ENCODE measurements at regions not wholly inside any gene's neighbourhood (a gene's known extent, or its start where the extent isn't known, plus 50 kb on each side); places are given as distances from the start of the nearest gene placed in this dataset.

- H3K27me3 ChIP-seq = no peaks in the 10 kb centered on the region
- Mint-ChIP-seq H3K36me3 (no peaks in the 10 kb centered on the region), H3K27me3 (ENCODE audit: insufficient read depth, low read depth) (no peaks in the 10 kb centered on the region), H3K9me3 (no peaks in the 10 kb centered on the region), H3K4me1 (no peaks in the 10 kb centered on the region), H3K4me3 (no peak overlapping the region), H3K27ac (no peak overlapping the region)
- no peaks in the 10 kb centered on the region for H3K4me1 ChIP-seq
- H3K79me2 ChIP-seq (ENCODE audit: low read depth) = no peaks in the 10 kb centered on the region
- no peak overlapping the region for H3K27ac ChIP-seq
- no peak overlapping the region for H2AFZ ChIP-seq (replicated peaks)
- no peak for TF ChIP-seq EZH2phosphoT487 (IDR thresholded peaks at IDR 0.05)
- TF ChIP-seq EZH2 (IDR thresholded peaks at IDR 0.05) = no peak
- TF ChIP-seq, protein P1, sequence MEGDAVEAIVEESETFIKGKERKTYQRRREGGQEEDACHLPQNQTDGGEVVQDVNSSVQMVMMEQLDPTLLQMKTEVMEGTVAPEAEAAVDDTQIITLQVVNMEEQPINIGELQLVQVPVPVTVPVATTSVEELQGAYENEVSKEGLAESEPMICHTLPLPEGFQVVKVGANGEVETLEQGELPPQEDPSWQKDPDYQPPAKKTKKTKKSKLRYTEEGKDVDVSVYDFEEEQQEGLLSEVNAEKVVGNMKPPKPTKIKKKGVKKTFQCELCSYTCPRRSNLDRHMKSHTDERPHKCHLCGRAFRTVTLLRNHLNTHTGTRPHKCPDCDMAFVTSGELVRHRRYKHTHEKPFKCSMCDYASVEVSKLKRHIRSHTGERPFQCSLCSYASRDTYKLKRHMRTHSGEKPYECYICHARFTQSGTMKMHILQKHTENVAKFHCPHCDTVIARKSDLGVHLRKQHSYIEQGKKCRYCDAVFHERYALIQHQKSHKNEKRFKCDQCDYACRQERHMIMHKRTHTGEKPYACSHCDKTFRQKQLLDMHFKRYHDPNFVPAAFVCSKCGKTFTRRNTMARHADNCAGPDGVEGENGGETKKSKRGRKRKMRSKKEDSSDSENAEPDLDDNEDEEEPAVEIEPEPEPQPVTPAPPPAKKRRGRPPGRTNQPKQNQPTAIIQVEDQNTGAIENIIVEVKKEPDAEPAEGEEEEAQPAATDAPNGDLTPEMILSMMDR (IDR thresholded peaks at IDR 0.05) = no peak
- no peak overlapping the region for H3K9ac ChIP-seq
- H3F3A ChIP-seq (ENCODE audit: low read depth) = no peaks in the 10 kb centered on the region
- no peak for DNase-seq (ENCODE audit: low spot score)
- H3K9me3 ChIP-seq (ENCODE audit: low read depth) = no peaks in the 10 kb centered on the region
- no peak overlapping the region for H3K4me2 ChIP-seq
- H3K4me3 ChIP-seq = no peak overlapping the region
- no peaks in the 10 kb centered on the region for H3K36me3 ChIP-seq
- no peaks in the 10 kb centered on the region for H4K20me1 ChIP-seq (ENCODE audit: low read depth)
These were observed 1073.9 kb upstream of the CRIM1 start for GRCh38 chr2:35281702-35282101.

GRCh38 chr2:35255826-35256225, 1099.8 kb upstream of the CRIM1 start:
- no peak for DNase-seq (ENCODE audit: low spot score)
- Histone ChIP-seq H3K4me1 (no peaks in the 10 kb centered on the region), H3K79me2 (ENCODE audit: low read depth) (no peaks in the 10 kb centered on the region), H3K36me3 (no peaks in the 10 kb centered on the region), H3K27ac (no peak overlapping the region), H3K4me2 (no peak overlapping the region), H3F3A (ENCODE audit: low read depth) (no peaks in the 10 kb centered on the region), H2AFZ (replicated peaks) (no peak overlapping the region), H3K4me3 (no peak overlapping the region), H3K9me3 (ENCODE audit: low read depth) (no peaks in the 10 kb centered on the region), H3K9ac (no peak overlapping the region), H3K27me3 (no peaks in the 10 kb centered on the region), H4K20me1 (ENCODE audit: low read depth) (no peaks in the 10 kb centered on the region)
- Mint-ChIP-seq H3K27me3 (ENCODE audit: insufficient read depth, low read depth) (no peaks in the 10 kb centered on the region), H3K4me1 (no peaks in the 10 kb centered on the region), H3K27ac (no peak overlapping the region), H3K4me3 (no peak overlapping the region), H3K36me3 (no peaks in the 10 kb centered on the region), H3K9me3 (no peaks in the 10 kb centered on the region)
- TF ChIP-seq, protein P1 (IDR thresholded peaks at IDR 0.05) = no peak
- no peak for TF ChIP-seq EZH2 (IDR thresholded peaks at IDR 0.05)
- no peak for TF ChIP-seq EZH2phosphoT487 (IDR thresholded peaks at IDR 0.05)

GRCh38 chr2:35251156-35251555, 1104.4 kb upstream of the CRIM1 start:
- H3K27me3 ChIP-seq = no peaks in the 10 kb centered on the region
- H3K27ac ChIP-seq = no peak overlapping the region
- Mint-ChIP-seq H3K36me3 (no peaks in the 10 kb centered on the region), H3K4me3 (no peak overlapping the region), H3K27me3 (ENCODE audit: insufficient read depth, low read depth) (no peaks in the 10 kb centered on the region), H3K27ac (no peak overlapping the region), H3K4me1 (no peaks in the 10 kb centered on the region), H3K9me3 (peaks cover 8% of the 10 kb centered on the region)
- no peak overlapping the region for H3K9ac ChIP-seq
- no peaks in the 10 kb centered on the region for H3K9me3 ChIP-seq (ENCODE audit: low read depth)
- H2AFZ ChIP-seq (replicated peaks) = no peak overlapping the region
- no peaks in the 10 kb centered on the region for H3K79me2 ChIP-seq (ENCODE audit: low read depth)
- no peaks in the 10 kb centered on the region for H3K36me3 ChIP-seq
- H3K4me1 ChIP-seq = no peaks in the 10 kb centered on the region
- H3K4me2 ChIP-seq = no peak overlapping the region
- DNase-seq (ENCODE audit: low spot score) = no peak
- H3F3A ChIP-seq (ENCODE audit: low read depth) = no peaks in the 10 kb centered on the region
- H3K4me3 ChIP-seq = no peak overlapping the region
- no peak for TF ChIP-seq EZH2 (IDR thresholded peaks at IDR 0.05)
- TF ChIP-seq, protein P1 (IDR thresholded peaks at IDR 0.05) = no peak
- TF ChIP-seq EZH2phosphoT487 (IDR thresholded peaks at IDR 0.05) = no peak
- H4K20me1 ChIP-seq (ENCODE audit: low read depth) = no peaks in the 10 kb centered on the region

Measured in neural progenitor cell (in vitro differentiated cells).